Heart left ventricle (tissue), 13 donors: ENCODE measurements at regions not wholly inside any gene's neighbourhood (a gene's known extent, or its start where the extent isn't known, plus 50 kb on each side); places are given as distances from the start of the nearest gene placed in this dataset.

Source experiments
- CTCF ChIP-seq, 12 donors: fragments of 200-600 bp; sonication (generic) in 4 of 12; IDR thresholded peaks; one replicate each; pipeline versions ENCODE4 v1.5.0 to v1.8.0; 2018 to 2022; ENCODE audit warnings: antibody characterized with exemption in 12 of 12, mild to moderate bottlenecking in 5 of 12
- POLR2A ChIP-seq, 2 donors: fragments of 450-650 bp; IDR thresholded peaks; one replicate each; pipeline ENCODE4 v1.6.1; 2017; ENCODE audit warnings: antibody characterized with exemption in 2 of 2, mild to moderate bottlenecking in 2 of 2, moderate library complexity in 2 of 2
- donor health status: ischemic (EF 13 %, LVEDD 7.1; RV severe dilation, severe dysfunction).
- donor health status: DM: no; HTN: yes; CAD: no.
- donor health status: DM: no; HTN: no; CAD: no.
- donor health status: ischemic (EF 25% LVEDD 6.9; RV normal size, moderate dysfunction).
- donor health status: ischemic (EF 25% LVEDD 5.7; RV mildly dilated, moderate dysfunction).
- donor health status: ischemic (EF 35%, LVEDD 5.7; RV mildly dilated, moderate dysfunction).
- donor health status: nonischemic (EF 11% LVEDD 7.7; RV severe dilation, severe dysfunction).
- donor health status: DM: yes; HTN: yes; CAD: no.
- donor health status: PGD.
- donor health status: ischemic (EF 29% LVEDD 5.4; RV normal size, mild dysfunction).
- donor health status: nonischemic (EF 23%, LVEDD 6.1; RV moderate dilation, normal function).

- TF ChIP-seq CTCF (IDR thresholded peaks at IDR 0.05) (no peak), POLR2A (IDR thresholded peaks at IDR 0.05) (no peak)
Observed at GRCh38 chr3:144296808-144297207, 325.2 kb downstream of the DIPK2A start.
